CD4-positive, alpha-beta T cell (primary cell): ENCODE measurements at regions not wholly inside any gene's neighbourhood (a gene's known extent, or its start where the extent isn't known, plus 50 kb on each side); places are given as distances from the start of the nearest gene placed in this dataset.

Source experiments
- ATAC-seq: fragments of 200-7000 bp; cut with Tn5 transposase; one replicate; pipeline ENCODE4 v1.10.0; 2022; ENCODE audit warnings: mild to moderate bottlenecking; ENCODE audit not compliant: poor library complexity
- CTCF ChIA-PET: fragments of 350-600 bp; sonication (Branson Sonifier 250); formaldehyde crosslinking; loops from one replicate; lab custom pipeline; 2021; ENCODE audit warnings: antibody characterized with exemption, inconsistent platforms; lab: Charles Lee
- POLR2A ChIA-PET: fragments of 350-600 bp; sonication (Branson Sonifier 250); formaldehyde crosslinking; loops from one replicate; lab custom pipeline; 2021; ENCODE audit warnings: antibody characterized with exemption, inconsistent platforms; lab: Charles Lee
- DNase-seq, 14 experiments: peaks; one replicate each; pipeline ENCODE4 v3.0.0-alpha.2; 2013 to 2020; ENCODE audit warnings: mixed read lengths in 2 of 14
- H3K27ac ChIP-seq, 2 donors: one replicate each; pipeline versions ENCODE4 v1.5.1 to v1.7.0; 2013; ENCODE audit warnings: low read length in 2 of 2, low read depth in 1 of 2, mild to moderate bottlenecking in 1 of 2
- H3K27me3 ChIP-seq, 2 experiments: 1 replicate in 1 of 2; 2 replicates in 1 of 2; pipeline versions ENCODE4 v1.6.1 to v1.7.0; 2013; ENCODE audit warnings: low read length in 2 of 2, control low read depth in 1 of 2, mild to moderate bottlenecking in 1 of 2, moderate library complexity in 1 of 2; ENCODE audit not compliant: insufficient read depth in 2 of 2, control insufficient read depth in 1 of 2
- H3K36me3 ChIP-seq: one replicate; pipeline ENCODE4 v1.6.1; 2013; ENCODE audit warnings: low read length, control low read depth; ENCODE audit not compliant: insufficient read depth
- H3K4me1 ChIP-seq: one replicate; pipeline ENCODE4 v1.6.1; 2013; ENCODE audit warnings: low read length, control low read depth; ENCODE audit not compliant: insufficient read depth
- H3K4me3 ChIP-seq: one replicate; pipeline ENCODE4 v1.5.1; 2013; ENCODE audit warnings: mild to moderate bottlenecking, low read length, moderate library complexity
- H3K9me3 ChIP-seq, 2 experiments: 1 replicate in 1 of 2; 2 replicates in 1 of 2; pipeline versions ENCODE4 v1.6.1 to v1.7.0; 2013; ENCODE audit warnings: low read length in 2 of 2, mild to moderate bottlenecking in 2 of 2, control low read depth in 1 of 2, moderate library complexity in 1 of 2; ENCODE audit not compliant: control insufficient read depth in 1 of 2, insufficient read depth in 1 of 2
- H3K27ac Mint-ChIP-seq: one replicate; pipeline ENCODE4 v1.8.0; 2020; ENCODE audit warnings: mixed read lengths
- H3K27me3 Mint-ChIP-seq: one replicate; pipeline ENCODE4 v1.8.0; 2021; ENCODE audit warnings: mixed read lengths
- H3K36me3 Mint-ChIP-seq: one replicate; pipeline ENCODE4 v1.8.0; 2021; ENCODE audit warnings: low read depth, mixed read lengths
- H3K4me1 Mint-ChIP-seq: one replicate; pipeline ENCODE4 v1.8.0; 2021; ENCODE audit warnings: low read depth, mixed read lengths
- H3K4me3 Mint-ChIP-seq: one replicate; pipeline ENCODE4 v1.8.0; 2020; ENCODE audit warnings: mild to moderate bottlenecking, mixed read lengths
- H3K9me3 Mint-ChIP-seq: one replicate; pipeline ENCODE4 v1.8.0; 2020; ENCODE audit warnings: mixed read lengths
- intact Hi-C, 2 experiments: fragments of 100-400 bp; cut with DNase I in 1 of 2; cut with micrococcal nuclease in 1 of 2; formaldehyde crosslinking; loops; one replicate each; pipeline versions ENCODE4 v1.15.1 to v1.9.0; 2023 to 2025; cut with DNase I, micrococcal nuclease
- TF ChIP-seq, protein P1 (sequence below): fragments of 200-600 bp; IDR thresholded peaks from one replicate; pipeline ENCODE4 v1.8.0; 2022; ENCODE audit warnings: antibody characterized with exemption, mild to moderate bottlenecking

DNA sequence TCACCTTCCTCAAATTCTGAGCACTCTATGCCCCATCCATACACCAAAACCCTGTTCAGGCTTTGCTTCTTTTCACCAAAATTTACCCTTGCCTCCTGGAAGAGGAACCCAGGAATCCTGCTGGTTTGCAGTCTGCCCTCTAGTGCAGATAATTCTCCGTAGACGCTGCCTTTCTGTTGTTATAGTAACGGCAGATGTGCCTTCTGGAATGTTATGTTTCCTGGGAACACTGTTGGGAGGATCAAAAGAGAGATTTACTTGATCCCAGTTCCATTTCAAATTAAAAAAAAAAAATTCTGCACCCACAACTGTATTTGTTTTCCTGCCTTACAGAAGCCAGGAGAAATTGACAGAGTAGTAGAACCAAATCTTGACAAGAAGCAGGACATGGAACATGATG lies 104.2 kb upstream of the RMST start:
- TF ChIP-seq, protein P1, sequence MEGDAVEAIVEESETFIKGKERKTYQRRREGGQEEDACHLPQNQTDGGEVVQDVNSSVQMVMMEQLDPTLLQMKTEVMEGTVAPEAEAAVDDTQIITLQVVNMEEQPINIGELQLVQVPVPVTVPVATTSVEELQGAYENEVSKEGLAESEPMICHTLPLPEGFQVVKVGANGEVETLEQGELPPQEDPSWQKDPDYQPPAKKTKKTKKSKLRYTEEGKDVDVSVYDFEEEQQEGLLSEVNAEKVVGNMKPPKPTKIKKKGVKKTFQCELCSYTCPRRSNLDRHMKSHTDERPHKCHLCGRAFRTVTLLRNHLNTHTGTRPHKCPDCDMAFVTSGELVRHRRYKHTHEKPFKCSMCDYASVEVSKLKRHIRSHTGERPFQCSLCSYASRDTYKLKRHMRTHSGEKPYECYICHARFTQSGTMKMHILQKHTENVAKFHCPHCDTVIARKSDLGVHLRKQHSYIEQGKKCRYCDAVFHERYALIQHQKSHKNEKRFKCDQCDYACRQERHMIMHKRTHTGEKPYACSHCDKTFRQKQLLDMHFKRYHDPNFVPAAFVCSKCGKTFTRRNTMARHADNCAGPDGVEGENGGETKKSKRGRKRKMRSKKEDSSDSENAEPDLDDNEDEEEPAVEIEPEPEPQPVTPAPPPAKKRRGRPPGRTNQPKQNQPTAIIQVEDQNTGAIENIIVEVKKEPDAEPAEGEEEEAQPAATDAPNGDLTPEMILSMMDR: no peak
- no peak overlapping the region for H3K4me3 Mint-ChIP-seq
- Histone ChIP-seq H3K27ac (no peak overlapping the region), H3K27me3 (no peaks in the 10 kb centered on the region), H3K4me1 (no peaks in the 10 kb centered on the region), H3K9me3 (no peaks in the 10 kb centered on the region), H3K36me3 (no peaks in the 10 kb centered on the region), H3K4me3 (no peak overlapping the region)
- no peaks in the 10 kb centered on the region for H3K36me3 Mint-ChIP-seq
- POLR2A ChIA-PET: no interaction called here
- no peak for ATAC-seq
- peaks cover 22% of the 10 kb centered on the region for H3K27me3 Mint-ChIP-seq
- no peak overlapping the region for H3K27ac Mint-ChIP-seq
- intact Hi-C loops: no loop called here
- no peak for DNase-seq
- H3K4me1 Mint-ChIP-seq: no peaks in the 10 kb centered on the region
- H3K9me3 Mint-ChIP-seq: peaks cover 4% of the 10 kb centered on the region
- CTCF ChIA-PET: no interaction called here

DNA sequence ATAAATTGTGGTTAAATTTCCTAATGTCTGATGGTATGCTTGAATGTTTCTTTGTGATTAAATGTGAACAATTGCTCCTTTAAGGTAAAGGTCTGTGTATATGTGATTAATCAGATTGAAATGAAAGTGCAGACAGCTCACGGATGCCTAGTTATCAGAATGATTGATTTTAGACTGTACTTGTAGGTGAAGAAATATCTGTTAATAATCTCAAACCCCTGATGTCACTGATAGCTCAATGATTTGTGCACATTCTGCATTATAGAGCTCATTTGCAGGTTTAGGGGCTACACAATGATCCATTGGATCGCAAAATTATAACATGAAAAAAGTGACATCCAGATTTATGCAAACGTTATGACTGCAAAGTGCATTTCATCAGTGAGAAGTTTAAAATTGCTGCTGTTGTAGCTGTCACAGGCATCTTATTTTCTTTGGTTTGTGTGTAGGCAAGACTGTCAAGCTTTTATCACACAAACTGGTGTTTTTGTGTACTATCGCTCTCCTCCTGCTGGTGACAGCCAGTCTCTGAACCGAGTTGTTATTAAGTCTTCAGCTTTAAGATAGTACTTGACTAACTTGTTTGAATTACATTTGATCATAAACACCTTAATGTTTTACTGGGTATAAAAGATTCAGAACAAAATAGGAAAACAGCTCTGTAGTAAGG lies 103.4 kb upstream of the RMST start:
- ChIA-PET POLR2A (no interaction called here), CTCF (no interaction called here)
- no peaks in the 10 kb centered on the region for H3K36me3 ChIP-seq
- no peaks in the 10 kb centered on the region for H3K9me3 ChIP-seq
- no peaks in the 10 kb centered on the region for H3K27me3 ChIP-seq
- no peak for DNase-seq
- peaks cover 22% of the 10 kb centered on the region for H3K27me3 Mint-ChIP-seq
- intact Hi-C loops: no loop called here
- no peaks in the 10 kb centered on the region for H3K36me3 Mint-ChIP-seq
- TF ChIP-seq, protein P1: no peak
- no peak overlapping the region for H3K4me3 ChIP-seq
- H3K27ac ChIP-seq: no peak overlapping the region
- H3K4me3 Mint-ChIP-seq: no peak overlapping the region
- H3K9me3 Mint-ChIP-seq: peaks cover 4% of the 10 kb centered on the region
- no peak overlapping the region for H3K27ac Mint-ChIP-seq
- ATAC-seq: no peak
- H3K4me1 ChIP-seq: no peaks in the 10 kb centered on the region
- H3K4me1 Mint-ChIP-seq: no peaks in the 10 kb centered on the region

DNA sequence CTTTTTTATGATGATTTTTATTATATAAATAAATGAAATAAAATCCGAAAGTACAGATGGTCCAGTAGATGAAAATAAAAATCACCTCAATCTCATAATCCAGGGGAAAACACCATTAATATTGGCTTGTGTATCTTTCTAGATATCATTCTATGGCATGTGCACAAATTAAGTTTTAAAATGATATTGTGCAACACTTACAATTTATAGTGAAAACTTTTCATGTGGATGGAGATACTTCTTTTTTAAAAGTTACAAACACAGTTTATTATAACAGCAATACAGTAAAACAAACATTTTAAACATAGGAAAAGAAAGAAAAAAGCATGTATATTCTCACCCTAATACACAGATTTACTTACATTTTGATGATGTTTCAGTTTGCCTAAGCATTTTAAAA lies 98.9 kb upstream of the RMST start:
- Histone ChIP-seq H3K36me3 (no peaks in the 10 kb centered on the region), H3K27me3 (peaks cover 0 to 3% of the 10 kb centered on the region in 2 experiments), H3K4me1 (no peaks in the 10 kb centered on the region), H3K27ac (no peak overlapping the region), H3K9me3 (no peaks in the 10 kb centered on the region), H3K4me3 (no peak overlapping the region)
- intact Hi-C loops: no loop called here
- TF ChIP-seq, protein P1: no peak
- Mint-ChIP-seq H3K27ac (no peak overlapping the region), H3K27me3 (peaks cover 20% of the 10 kb centered on the region), H3K9me3 (no peaks in the 10 kb centered on the region), H3K4me3 (no peak overlapping the region), H3K4me1 (no peaks in the 10 kb centered on the region), H3K36me3 (no peaks in the 10 kb centered on the region)
- ATAC-seq (no peak), DNase-seq (no peak)
- ChIA-PET POLR2A (no interaction called here), CTCF (no interaction called here)
